Mammary epithelial cell (primary cell): ENCODE measurements at regions not wholly inside any gene's neighbourhood (a gene's known extent, or its start where the extent isn't known, plus 50 kb on each side); places are given as distances from the start of the nearest gene placed in this dataset.

Source experiments
- EZH2 ChIP-seq: IDR thresholded peaks from 2 replicates; pipeline ENCODE4 v1.6.1; 2012; ENCODE audit warnings: low read length, inconsistent platforms, borderline replicate concordance
- TF ChIP-seq, protein P1 (sequence below), 2 donors: IDR thresholded peaks in 1 of 2; conservative IDR thresholded peaks in 1 of 2; 2 replicates each; pipeline ENCODE4 v1.5.1; 2011 to 2012; ENCODE audit warnings: inconsistent platforms in 2 of 2, low read length in 2 of 2, mild to moderate bottlenecking in 2 of 2, control low read depth in 1 of 2, low read depth in 1 of 2; ENCODE audit not compliant: insufficient read depth in 1 of 2; ENCODE audit errors: extremely low read depth in 1 of 2

DNA sequence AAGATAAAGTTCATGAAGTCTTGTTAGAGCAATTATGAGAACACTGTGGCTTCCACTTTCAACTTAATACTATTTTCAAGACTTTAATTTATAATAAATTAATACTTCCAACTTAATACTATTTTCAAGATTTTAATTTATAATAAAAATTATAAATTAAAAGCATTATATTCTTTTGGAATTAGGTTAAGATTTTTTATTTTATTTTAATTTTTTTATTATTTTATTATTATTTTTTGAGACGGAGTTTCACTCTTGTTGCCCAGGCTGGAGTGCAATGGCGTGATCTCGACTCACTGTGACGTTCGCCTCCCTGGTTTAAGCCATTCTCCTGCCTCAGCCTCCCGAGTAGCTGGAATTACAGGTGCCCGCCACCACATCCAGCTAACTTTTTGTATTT lies 126.0 kb upstream of the GUCY1A1 start:
- TF ChIP-seq, protein P1, sequence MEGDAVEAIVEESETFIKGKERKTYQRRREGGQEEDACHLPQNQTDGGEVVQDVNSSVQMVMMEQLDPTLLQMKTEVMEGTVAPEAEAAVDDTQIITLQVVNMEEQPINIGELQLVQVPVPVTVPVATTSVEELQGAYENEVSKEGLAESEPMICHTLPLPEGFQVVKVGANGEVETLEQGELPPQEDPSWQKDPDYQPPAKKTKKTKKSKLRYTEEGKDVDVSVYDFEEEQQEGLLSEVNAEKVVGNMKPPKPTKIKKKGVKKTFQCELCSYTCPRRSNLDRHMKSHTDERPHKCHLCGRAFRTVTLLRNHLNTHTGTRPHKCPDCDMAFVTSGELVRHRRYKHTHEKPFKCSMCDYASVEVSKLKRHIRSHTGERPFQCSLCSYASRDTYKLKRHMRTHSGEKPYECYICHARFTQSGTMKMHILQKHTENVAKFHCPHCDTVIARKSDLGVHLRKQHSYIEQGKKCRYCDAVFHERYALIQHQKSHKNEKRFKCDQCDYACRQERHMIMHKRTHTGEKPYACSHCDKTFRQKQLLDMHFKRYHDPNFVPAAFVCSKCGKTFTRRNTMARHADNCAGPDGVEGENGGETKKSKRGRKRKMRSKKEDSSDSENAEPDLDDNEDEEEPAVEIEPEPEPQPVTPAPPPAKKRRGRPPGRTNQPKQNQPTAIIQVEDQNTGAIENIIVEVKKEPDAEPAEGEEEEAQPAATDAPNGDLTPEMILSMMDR (conservative IDR thresholded peaks at IDR 0.05 in 1 of 2, IDR thresholded peaks at IDR 0.05 in 1 of 2; ENCODE audit: extremely low read depth in 1 of 2, insufficient read depth in 1 of 2, low read depth in 1 of 2, low read length in 2 of 2): no peak
- TF ChIP-seq EZH2: no peak
